Neural progenitor cell (in vitro differentiated cells): ENCODE measurements at regions not wholly inside any gene's neighbourhood (a gene's known extent, or its start where the extent isn't known, plus 50 kb on each side); places are given as distances from the start of the nearest gene placed in this dataset.

Experiments used
- EZH2 ChIP-seq: fragments of 200-600 bp; sonication (generic); IDR thresholded peaks from 2 replicates; pipeline ENCODE4 v1.6.1; 2017; ENCODE audit warnings: antibody characterized with exemption, mild to moderate bottlenecking, moderate library complexity
- EZH2phosphoT487 ChIP-seq: fragments of 200-600 bp; sonication (generic); IDR thresholded peaks from 2 replicates; pipeline ENCODE4 v1.6.1; 2017; ENCODE audit warnings: antibody characterized with exemption
- TF ChIP-seq, protein P1 (sequence below): fragments of 200-600 bp; sonication (generic); IDR thresholded peaks from 2 replicates; pipeline ENCODE4 v1.5.1; 2017; ENCODE audit warnings: antibody characterized with exemption, mild to moderate bottlenecking

DNA sequence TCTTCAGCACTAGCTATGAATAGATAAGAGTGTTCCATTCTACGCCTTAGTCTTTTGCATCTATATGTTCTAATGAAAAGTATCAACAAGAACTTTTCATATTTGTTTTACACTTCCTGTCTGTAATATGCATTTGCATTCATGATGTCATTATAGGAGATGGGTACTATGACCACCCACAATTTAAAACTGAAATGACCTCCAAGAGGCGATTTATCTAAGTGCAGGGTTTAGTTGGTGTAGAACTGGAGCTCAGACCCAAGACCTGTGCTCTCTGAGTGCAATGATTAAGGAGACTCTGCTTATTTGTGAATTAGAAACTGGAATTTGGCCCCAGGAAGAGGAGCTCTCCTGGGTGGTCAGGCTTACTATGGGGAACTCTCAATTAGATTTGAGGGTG lies 289.1 kb downstream of the ETS1 start:
- TF ChIP-seq, protein P1, sequence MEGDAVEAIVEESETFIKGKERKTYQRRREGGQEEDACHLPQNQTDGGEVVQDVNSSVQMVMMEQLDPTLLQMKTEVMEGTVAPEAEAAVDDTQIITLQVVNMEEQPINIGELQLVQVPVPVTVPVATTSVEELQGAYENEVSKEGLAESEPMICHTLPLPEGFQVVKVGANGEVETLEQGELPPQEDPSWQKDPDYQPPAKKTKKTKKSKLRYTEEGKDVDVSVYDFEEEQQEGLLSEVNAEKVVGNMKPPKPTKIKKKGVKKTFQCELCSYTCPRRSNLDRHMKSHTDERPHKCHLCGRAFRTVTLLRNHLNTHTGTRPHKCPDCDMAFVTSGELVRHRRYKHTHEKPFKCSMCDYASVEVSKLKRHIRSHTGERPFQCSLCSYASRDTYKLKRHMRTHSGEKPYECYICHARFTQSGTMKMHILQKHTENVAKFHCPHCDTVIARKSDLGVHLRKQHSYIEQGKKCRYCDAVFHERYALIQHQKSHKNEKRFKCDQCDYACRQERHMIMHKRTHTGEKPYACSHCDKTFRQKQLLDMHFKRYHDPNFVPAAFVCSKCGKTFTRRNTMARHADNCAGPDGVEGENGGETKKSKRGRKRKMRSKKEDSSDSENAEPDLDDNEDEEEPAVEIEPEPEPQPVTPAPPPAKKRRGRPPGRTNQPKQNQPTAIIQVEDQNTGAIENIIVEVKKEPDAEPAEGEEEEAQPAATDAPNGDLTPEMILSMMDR, result no peak
- TF ChIP-seq EZH2 (no peak), EZH2phosphoT487 (no peak)
